Kidney tubule cell (primary cell): ENCODE measurements at regions not wholly inside any gene's neighbourhood (a gene's known extent, or its start where the extent isn't known, plus 50 kb on each side); places are given as distances from the start of the nearest gene placed in this dataset.
A peak's percentile ranks its signal among the peaks of the same experiment; 100 is the strongest.
"Not testable (repeated sequence)": the region's sequence is repeated elsewhere in the genome, so short reads cannot be mapped to it uniquely, and the experiment has no call there.

Source experiments
- DNase-seq: peaks from one replicate; pipeline ENCODE4 v3.0.0-alpha.2; 2018; ENCODE audit warnings: low spot score

DNA sequence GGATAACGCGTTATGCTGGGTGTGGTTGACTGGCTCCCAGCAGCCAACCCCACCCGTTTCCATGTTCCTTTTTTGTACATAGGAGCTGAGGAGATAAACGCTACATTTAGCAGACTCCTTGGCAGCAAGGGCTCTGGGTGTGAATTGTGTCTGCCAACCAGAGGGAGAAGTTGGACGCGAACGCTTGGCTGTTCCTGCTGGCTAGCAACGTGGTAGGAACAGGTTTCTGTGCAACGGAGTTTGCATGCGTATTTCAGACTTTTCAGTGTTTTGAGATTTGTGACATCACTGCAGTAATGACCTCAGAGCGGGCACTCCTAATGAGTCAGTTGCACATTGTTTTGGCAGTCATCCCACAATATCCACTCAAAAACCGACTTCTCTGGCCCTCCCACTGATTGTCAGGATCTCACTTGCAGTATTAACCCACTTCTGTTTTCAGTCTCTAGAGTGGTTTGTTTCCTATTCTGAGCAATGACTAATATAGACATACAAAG is 98.7 kb upstream of the RGS1 start:
- DNase-seq = peak; percentile 20

DNA sequence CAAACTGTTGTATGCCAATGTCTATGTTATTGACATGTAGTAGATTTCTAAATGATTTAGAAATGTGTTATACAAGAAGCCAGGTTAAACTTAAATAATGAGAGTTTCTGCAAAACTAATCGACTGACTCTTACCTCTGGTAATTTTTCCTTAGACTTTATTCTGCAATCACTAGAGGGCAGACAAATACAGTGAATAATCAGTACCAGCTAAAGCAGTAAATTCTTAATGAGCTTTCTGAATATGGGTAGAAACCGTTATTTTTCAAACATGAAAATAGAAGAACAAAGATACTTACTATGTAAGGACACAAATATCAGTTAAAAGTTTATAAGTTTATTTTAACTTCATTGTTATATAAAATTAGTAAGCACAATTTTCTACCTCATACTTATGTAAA is 97.9 kb upstream of the RGS1 start:
- peak; percentile 33 for DNase-seq

DNA sequence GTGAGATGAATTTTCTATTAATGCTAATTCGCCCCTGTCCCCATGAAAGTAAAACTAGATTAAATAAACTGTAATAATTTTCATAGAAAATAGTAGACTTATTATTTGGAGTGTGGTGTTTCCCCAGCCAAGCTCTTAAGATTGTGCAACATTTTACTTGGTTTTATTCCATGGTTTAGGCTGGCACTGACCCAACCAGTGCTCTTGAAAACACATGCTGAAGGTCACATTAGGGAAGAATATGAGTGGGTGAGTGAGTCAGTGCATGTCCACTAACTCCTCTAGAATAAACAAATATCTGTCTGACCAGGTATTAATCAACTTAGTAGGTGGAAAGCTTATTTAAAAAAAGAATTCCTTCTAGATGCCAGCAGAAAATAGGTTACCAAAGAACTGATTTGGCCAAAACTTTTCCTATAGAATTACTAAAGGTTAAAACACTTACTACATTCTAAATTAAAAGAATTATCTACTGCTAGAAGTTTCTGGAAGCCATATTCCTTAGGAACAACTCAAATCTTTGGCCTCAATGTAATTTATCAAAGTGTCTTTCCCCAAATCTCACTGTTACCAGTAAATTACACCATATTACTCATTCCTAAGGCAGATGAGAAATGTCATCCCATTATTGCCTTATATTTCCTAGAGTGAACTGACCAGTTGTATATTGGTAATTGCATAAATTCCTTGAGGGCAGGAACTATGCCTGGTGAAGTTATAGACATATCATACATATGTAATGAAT is 89.7 kb upstream of the RGS1 start:
- DNase-seq = peak; percentile 89

DNA sequence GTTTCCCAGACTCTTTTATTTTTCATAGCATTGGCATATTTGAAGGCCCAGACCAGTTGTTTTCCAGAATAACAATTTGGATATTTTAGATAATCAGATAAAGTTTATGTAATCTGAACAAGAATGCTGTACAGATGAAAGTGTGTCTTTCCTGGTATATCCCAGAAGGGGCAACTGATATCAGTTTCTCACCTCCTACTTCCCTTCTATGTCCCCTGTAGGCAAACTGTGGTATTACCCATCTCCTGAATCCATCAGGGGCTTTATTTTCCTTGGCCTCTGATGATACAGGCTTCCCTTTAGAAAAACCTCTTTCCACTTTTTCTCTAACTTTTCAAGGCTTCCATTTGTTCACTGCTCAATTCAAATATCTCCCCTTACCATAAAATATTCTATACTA is 87.5 kb upstream of the RGS1 start:
- DNase-seq = no peak

- DNase-seq = no peak
Observed at GRCh38 chr1:192489047-192489446, 86.5 kb upstream of the RGS1 start.

DNA sequence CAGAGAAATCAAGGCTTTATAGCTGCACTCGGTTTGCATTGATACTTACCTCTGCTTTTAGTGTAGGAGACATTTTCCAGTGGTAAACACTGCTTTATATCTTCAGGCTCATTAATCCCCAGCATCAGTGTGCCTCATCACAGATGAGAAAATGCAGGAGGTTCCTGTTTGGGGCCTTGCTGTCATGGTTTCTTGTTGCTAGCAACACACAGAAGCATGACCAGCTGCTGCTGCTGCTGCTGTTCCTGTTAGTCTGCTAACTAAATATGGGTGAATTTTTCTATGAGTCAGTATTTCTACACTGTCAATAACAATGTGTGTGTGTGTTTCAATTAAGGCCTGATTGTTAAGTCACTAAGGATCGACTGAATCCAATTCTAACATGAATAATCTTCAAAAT is 85.8 kb upstream of the RGS1 start:
- DNase-seq = peak; percentile 90

- peak; percentile 6 for DNase-seq
Observed at GRCh38 chr1:192491804-192492554, 83.6 kb upstream of the RGS1 start.

DNA sequence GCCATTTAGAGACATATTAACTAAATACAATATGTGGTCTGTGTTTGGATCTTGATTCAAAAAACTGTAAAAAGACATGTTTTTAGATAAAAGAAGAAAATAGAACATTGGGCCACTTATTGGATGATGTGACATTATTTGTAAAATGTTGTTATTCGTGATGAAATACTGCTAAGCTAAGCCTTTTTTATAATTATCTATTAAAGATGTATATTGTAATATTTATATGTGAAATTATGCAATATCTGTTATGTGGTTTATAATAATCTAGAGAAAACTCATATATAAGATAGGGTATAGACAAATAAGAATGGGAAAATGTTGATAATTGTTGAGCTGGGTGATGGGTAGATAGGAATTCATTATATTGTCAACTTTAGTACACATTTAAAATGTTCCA is 82.0 kb upstream of the RGS1 start:
- DNase-seq = no peak

- DNase-seq = no peak
Observed at GRCh38 chr1:192496369-192497056, 79.1 kb upstream of the RGS1 start.

DNA sequence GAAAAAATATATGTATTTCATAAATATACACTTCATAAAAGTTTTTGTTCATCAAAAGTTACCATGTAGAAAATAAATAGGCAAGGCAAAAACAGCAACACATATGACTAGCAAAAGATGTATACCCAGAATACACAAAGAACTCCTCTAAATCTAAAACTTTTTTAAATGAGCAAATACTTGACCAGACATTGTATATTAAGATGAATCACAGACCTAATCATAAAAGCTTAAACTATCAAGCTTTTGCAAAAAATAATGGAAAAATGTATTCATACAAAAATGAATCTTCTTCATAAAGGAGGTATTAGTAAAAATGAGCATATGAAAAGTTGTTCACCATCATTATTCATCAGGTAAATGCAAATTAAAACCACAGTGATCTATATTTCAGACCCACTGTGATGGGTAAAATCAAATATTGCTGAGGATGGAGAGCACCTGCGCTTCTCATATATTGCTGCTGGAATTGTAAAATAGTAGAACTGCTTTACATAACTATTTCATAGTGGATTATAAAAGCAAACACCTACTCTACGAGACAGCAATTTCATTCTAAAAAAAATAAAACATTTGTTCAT is 78.3 kb upstream of the RGS1 start:
- DNase-seq = no peak

GRCh38 chr1:192498092-192498491 is 77.5 kb upstream of the RGS1 start:
- DNase-seq = not testable (repeated sequence)

DNA sequence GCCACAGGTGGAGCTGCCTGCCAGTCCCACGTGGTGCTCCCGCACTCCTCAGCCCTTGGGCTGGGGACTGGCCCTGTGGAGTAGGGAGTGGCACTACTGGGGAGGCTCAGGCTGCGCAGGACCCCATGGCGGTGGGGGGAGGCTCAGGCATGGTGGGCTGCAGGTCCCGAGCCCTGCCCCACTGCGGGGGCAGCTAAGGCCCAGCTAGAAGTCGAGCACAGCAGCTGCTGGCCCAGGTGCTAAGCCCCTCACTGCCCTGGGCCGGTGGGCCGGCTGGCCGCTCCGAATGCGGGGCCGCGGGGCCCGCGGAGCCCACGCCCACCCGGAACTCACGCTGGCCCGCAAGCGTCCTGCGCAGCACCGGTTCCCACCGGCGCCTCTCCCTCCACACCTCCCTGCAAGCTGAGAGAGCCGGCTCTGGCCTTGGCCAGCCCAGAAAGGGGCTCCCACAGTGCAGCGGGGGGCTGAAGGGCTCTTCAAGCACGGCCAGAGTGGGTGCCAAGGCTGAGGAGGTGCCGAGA is 76.5 kb upstream of the RGS1 start:
- not testable (repeated sequence) for DNase-seq

- DNase-seq = not testable (repeated sequence)
Observed at GRCh38 chr1:192500541-192500940, 75.0 kb upstream of the RGS1 start.

DNA sequence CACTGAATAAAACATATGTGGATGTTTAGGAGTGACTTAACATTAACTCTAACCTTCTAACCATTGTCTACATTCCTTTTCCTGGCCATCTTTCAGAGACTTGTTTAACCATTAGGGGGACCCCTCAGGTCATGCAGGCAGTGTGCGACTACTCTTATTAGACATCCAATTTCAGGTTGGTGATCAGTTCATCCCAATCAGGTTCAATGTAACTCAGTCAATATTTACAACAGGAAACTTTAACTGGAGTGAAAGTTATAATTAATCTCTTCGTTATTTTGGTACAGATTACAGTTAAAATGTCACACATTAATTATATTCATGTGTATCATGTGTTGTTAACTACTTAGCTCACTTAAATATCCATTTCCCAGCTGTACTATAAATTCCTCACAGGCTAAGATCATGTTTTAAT is 68.8 kb upstream of the RGS1 start:
- no peak for DNase-seq

GRCh38 chr1:192512426-192513162 is 63.0 kb upstream of the RGS1 start:
- DNase-seq = no peak

GRCh38 chr1:192513196-192513595 is 62.4 kb upstream of the RGS1 start:
- no peak for DNase-seq

DNA sequence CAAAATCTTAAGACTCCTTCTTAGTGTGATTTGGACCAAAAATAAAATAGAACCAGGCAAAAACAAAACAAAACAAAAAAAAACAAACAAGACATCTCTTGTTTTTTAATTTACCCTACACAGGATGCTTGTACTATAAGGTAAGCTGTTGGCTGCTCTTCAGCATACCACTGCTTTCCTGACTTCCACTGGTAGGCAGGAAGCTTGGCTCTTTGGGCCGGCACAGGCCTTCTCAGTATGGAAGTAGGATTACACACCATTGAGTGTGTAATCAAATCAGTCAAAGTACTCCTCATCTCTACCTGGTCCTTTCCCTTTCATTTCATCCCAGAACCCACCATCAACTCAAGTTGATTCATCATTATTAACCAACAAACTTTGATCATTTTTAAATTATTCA is 61.9 kb upstream of the RGS1 start:
- DNase-seq = no peak

- peak; percentile 73 for DNase-seq
Observed at GRCh38 chr1:192516776-192517297, 58.7 kb upstream of the RGS1 start.

- DNase-seq = peak; percentile 37
Observed at GRCh38 chr1:192517716-192518355, 57.7 kb upstream of the RGS1 start.

DNA sequence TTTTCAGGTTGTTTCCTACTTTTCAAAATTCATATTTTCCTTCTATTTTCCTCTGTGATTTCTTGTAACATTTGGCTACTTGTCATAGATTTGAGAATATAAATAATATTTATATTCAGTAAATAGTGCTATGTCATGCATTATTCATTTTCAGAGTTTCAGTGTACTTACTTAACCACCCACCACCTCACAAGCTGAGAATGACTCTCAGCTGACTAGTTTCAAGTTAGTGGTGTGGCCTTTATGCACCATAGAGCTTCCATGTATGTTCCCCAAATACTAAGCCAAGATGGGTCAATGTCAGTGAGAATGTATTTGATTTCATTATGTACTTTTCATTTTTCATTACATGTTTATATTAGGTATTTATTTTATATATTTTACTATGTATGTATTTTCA is 56.9 kb upstream of the RGS1 start:
- DNase-seq = no peak

DNA sequence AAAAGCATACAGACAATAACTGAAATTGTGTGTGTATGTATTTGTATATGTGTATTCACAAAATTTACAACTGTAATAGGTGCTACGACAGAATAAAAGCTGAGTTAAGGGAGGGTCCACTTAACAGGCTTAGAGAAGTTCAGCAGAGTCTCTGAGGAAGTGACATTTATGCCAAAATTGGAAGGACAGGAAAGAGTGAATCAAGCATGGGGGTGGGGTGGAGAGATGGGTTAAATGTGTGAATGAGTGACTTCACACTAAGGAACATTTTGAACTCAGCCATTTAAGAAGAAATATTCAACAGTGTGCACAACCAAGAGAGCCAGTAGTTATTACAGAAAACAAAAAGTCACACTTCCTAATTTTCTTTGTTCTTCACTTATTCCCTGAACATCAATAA is 53.8 kb upstream of the RGS1 start:
- no peak for DNase-seq
